Osteocyte (in vitro differentiated cells): ENCODE measurements at regions not wholly inside any gene's neighbourhood (a gene's known extent, or its start where the extent isn't known, plus 50 kb on each side); places are given as distances from the start of the nearest gene placed in this dataset.

Source experiments
- DNase-seq: peaks from one replicate; pipeline ENCODE4 v3.0.0; 2021; ENCODE audit warnings: mixed read lengths; ENCODE audit not compliant: unreplicated experiment; ENCODE audit errors: extremely low spot score
- H3K27ac Mint-ChIP-seq: one replicate; pipeline ENCODE4 v1.8.0; 2021; ENCODE audit warnings: mild to moderate bottlenecking, mixed read lengths; ENCODE audit not compliant: unreplicated experiment
- H3K27me3 Mint-ChIP-seq: one replicate; pipeline ENCODE4 v1.8.0; 2021; ENCODE audit warnings: mixed read lengths; ENCODE audit not compliant: unreplicated experiment
- H3K36me3 Mint-ChIP-seq: one replicate; pipeline ENCODE4 v1.8.0; 2021; ENCODE audit warnings: mixed read lengths; ENCODE audit not compliant: unreplicated experiment
- H3K4me1 Mint-ChIP-seq: one replicate; pipeline ENCODE4 v1.8.0; 2021; ENCODE audit warnings: mixed read lengths; ENCODE audit not compliant: unreplicated experiment
- H3K4me3 Mint-ChIP-seq: one replicate; pipeline ENCODE4 v1.8.0; 2021; ENCODE audit warnings: mild to moderate bottlenecking, moderate library complexity, mixed read lengths; ENCODE audit not compliant: unreplicated experiment
- H3K9me3 Mint-ChIP-seq: one replicate; pipeline ENCODE4 v1.8.0; 2021; ENCODE audit warnings: mixed read lengths; ENCODE audit not compliant: unreplicated experiment
- TF ChIP-seq, protein P1 (sequence below): fragments of 200-600 bp; sonication (generic); IDR thresholded peaks from 2 replicates; pipeline ENCODE4 v1.5.0; 2021; ENCODE audit warnings: antibody characterized with exemption, mild to moderate bottlenecking, moderate library complexity

DNA sequence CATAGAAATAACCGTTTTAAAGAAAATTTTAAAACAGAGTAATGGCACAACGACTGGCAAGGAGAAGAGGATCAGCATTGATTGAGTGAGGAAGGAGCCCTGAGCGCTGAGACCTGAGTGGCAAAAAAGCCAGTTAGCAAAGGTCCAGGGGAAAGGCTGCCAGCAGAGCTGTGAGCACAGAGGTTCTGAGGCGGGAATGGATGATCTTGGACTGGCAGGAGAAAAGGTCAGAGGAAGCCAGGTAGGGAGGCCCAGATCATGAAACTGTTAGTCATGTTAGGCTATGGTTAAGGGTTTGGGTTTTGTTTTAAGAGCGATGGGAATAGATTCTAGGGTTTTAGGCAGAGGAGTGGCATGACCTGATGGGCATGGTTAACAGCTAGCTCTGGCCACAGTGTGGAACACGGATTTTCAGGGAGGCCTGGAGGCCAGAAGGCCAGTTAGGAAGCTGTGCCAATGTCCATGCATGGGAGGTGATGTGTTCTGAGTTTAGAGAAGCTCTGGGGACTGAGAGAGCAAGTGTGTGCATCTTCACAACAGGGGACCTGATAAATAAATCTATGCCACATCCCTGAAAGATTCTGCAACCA is 57.7 kb upstream of the GALNT10 start:
- no peaks in the 10 kb centered on the region for H3K9me3 Mint-ChIP-seq
- peaks cover 57% of the 10 kb centered on the region for H3K27me3 Mint-ChIP-seq
- no peak overlapping the region for H3K4me3 Mint-ChIP-seq
- TF ChIP-seq, protein P1, sequence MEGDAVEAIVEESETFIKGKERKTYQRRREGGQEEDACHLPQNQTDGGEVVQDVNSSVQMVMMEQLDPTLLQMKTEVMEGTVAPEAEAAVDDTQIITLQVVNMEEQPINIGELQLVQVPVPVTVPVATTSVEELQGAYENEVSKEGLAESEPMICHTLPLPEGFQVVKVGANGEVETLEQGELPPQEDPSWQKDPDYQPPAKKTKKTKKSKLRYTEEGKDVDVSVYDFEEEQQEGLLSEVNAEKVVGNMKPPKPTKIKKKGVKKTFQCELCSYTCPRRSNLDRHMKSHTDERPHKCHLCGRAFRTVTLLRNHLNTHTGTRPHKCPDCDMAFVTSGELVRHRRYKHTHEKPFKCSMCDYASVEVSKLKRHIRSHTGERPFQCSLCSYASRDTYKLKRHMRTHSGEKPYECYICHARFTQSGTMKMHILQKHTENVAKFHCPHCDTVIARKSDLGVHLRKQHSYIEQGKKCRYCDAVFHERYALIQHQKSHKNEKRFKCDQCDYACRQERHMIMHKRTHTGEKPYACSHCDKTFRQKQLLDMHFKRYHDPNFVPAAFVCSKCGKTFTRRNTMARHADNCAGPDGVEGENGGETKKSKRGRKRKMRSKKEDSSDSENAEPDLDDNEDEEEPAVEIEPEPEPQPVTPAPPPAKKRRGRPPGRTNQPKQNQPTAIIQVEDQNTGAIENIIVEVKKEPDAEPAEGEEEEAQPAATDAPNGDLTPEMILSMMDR, result no peak
- DNase-seq, result peak; percentile 56
- H3K36me3 Mint-ChIP-seq, result no peaks in the 10 kb centered on the region
- H3K27ac Mint-ChIP-seq, result no peak overlapping the region
- H3K4me1 Mint-ChIP-seq, result no peaks in the 10 kb centered on the region

DNA sequence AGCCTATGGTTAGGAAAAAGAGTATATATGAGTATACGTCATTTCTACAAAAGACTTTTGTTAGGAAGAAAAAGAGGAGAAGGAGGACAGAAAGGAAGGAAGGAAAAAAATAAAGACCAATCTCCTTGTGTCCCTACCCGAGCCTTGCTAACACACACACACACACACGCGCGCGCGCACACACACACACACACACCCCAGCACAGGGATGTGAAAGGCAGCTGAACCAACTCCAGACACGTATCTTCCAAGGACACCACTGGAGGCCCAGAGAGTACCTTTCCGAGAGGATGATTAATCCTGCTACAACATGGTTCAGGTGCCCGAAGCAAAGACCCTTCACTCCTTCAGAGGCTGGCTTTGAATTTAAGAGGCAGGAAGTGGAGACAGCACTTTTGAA is 56.9 kb upstream of the GALNT10 start:
- Mint-ChIP-seq H3K4me1 (no peaks in the 10 kb centered on the region), H3K27me3 (peaks cover 51% of the 10 kb centered on the region), H3K4me3 (no peak overlapping the region), H3K9me3 (no peaks in the 10 kb centered on the region), H3K27ac (no peak overlapping the region), H3K36me3 (no peaks in the 10 kb centered on the region)
- TF ChIP-seq, protein P1, result no peak
- DNase-seq, result no peak

DNA sequence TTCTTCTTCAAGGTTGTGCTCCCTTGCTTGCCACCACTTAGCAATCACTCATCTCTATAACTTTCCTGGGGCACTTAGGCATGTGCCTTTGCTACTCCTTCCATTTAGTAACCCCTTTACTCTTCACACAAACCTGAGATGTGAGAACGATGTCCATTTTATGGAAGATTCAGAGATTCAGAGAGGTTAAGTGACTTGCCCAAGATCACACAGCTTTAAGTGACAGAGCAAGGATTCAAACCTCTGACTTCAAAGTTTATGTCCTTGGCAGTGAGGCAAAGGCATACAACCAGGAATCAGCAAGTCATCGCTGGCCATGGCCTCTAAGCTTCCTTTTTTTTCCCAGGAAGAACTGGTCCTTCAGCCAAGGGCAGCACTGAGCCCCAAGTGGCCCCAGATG is 56.0 kb upstream of the GALNT10 start:
- TF ChIP-seq, protein P1, result no peak
- Mint-ChIP-seq H3K9me3 (no peaks in the 10 kb centered on the region), H3K27me3 (peaks cover 55% of the 10 kb centered on the region), H3K4me3 (no peak overlapping the region), H3K27ac (no peak overlapping the region), H3K4me1 (no peaks in the 10 kb centered on the region), H3K36me3 (no peaks in the 10 kb centered on the region)
- no peak for DNase-seq

DNA sequence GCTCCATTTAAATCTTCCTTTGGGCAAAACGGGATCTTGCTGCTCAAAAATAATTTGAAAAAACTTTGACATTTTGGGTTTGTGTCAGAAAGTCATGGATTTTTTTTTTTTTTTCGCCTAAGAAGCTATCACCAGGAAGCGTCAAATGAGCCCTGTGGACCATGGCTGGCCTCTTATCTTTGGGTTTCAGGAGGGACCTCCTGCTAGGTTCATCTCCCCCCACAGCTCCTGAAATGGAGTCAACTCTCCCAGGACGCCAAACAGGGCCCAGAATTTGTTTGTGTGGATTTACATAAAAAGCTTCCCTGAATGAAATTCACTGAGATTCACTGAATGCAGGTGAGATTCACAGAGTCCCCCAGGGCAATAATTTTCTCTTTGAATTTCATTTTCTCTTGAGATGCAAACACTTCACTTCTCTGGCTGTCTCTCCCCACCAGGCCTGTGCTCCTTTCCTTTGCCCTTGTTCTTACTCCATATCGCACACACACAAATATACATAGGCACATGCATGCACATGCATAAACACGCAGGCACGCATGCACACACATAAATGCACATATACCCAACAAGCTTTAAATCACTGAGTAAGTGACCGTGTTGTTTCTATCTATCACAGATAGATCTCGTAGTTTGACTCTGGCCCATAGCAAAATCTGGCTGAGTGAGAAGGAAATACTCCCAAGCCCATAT is 55.3 kb upstream of the GALNT10 start:
- Mint-ChIP-seq H3K27me3 (peaks cover 49% of the 10 kb centered on the region), H3K9me3 (no peaks in the 10 kb centered on the region), H3K36me3 (no peaks in the 10 kb centered on the region), H3K4me1 (no peaks in the 10 kb centered on the region), H3K27ac (no peak overlapping the region), H3K4me3 (no peak overlapping the region)
- TF ChIP-seq, protein P1, result no peak
- DNase-seq, result no peak

DNA sequence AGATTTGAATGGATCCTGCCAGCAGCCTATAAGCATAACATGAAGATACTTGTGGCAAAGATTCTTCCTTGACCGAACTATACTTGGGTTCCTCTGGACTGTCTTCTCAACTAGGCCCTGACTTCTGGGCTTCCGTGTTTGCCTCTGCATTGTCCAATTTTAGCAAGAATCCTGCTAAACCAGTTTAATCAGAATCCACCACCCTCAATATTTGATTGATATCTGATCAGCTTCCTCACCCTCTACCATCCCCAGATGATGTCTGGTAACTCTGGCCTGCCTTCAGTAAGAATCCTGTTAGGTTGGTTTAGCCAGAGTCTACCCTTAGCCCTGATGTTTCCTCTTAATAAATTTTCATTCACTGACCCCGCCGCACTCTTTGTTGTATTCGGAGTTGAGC is 54.4 kb upstream of the GALNT10 start:
- TF ChIP-seq, protein P1, result no peak
- DNase-seq, result no peak
- H3K36me3 Mint-ChIP-seq, result no peaks in the 10 kb centered on the region
- H3K4me1 Mint-ChIP-seq, result no peaks in the 10 kb centered on the region
- H3K27ac Mint-ChIP-seq, result no peak overlapping the region
- no peaks in the 10 kb centered on the region for H3K9me3 Mint-ChIP-seq
- H3K27me3 Mint-ChIP-seq, result peaks cover 45% of the 10 kb centered on the region
- no peak overlapping the region for H3K4me3 Mint-ChIP-seq
